ENCODE measurements at regions not wholly inside any gene's neighbourhood (a gene's known extent, or its start where the extent isn't known, plus 50 kb on each side); places are given as distances from the start of the nearest gene placed in this dataset.
"Not testable (repeated sequence)": the region's sequence is repeated elsewhere in the genome, so short reads cannot be mapped to it uniquely, and the experiment has no call there.

- DNase-seq, result no peak
Observed at GRCh38 chr2:16037808-16038457, 97.6 kb downstream of the MYCN start.

GRCh38 chr2:16036951-16037350, 96.6 kb downstream of the MYCN start:
- DNase-seq, result no peak

GRCh38 chr2:16035747-16036745, 95.7 kb downstream of the MYCN start:
- no peak for DNase-seq

GRCh38 chr2:16034975-16035746, 94.8 kb downstream of the MYCN start:
- no peak for DNase-seq

GRCh38 chr2:16034151-16034974, 94.0 kb downstream of the MYCN start:
- DNase-seq, result no peak

GRCh38 chr2:16033032-16033293, 92.6 kb downstream of the MYCN start:
- no peak for DNase-seq

- DNase-seq, result no peak
Observed at GRCh38 chr2:16032282-16033031, 92.1 kb downstream of the MYCN start.

GRCh38 chr2:16031848-16032159, 91.5 kb downstream of the MYCN start:
- DNase-seq, result no peak

- no peak for DNase-seq
Observed at GRCh38 chr2:16031058-16031847, 90.9 kb downstream of the MYCN start.

- no peak for DNase-seq
Observed at GRCh38 chr2:16030206-16031057, 90.1 kb downstream of the MYCN start.

GRCh38 chr2:16028644-16029043, 88.3 kb downstream of the MYCN start:
- no peak for DNase-seq

- no peak for DNase-seq
Observed at GRCh38 chr2:16026816-16027501, 86.6 kb downstream of the MYCN start.

- DNase-seq, result no peak
Observed at GRCh38 chr2:16025876-16026640, 85.7 kb downstream of the MYCN start.

- no peak for DNase-seq
Observed at GRCh38 chr2:16025211-16025875, 85.0 kb downstream of the MYCN start.

- DNase-seq, result not testable (repeated sequence)
Observed at GRCh38 chr2:16024628-16025027, 84.3 kb downstream of the MYCN start.

- no peak for DNase-seq
Observed at GRCh38 chr2:16023506-16024360, 83.4 kb downstream of the MYCN start.

GRCh38 chr2:16022548-16023240, 82.3 kb downstream of the MYCN start:
- no peak for DNase-seq
